ENCODE measurements at regions not wholly inside any gene's neighbourhood (a gene's known extent, or its start where the extent isn't known, plus 50 kb on each side); places are given as distances from the start of the nearest gene placed in this dataset.

GRCh38 chr5:86896916-86897315 lies 279.2 kb downstream of the COX7C start:
- DNase-seq = no peak
- no peak overlapping the region for H3K4me3 ChIP-seq (ENCODE audit: low read depth, low read length)

GRCh38 chr5:86909418-86910295 lies 291.9 kb downstream of the COX7C start:
- DNase-seq = no peak
- no peak for TF ChIP-seq CTCF (IDR thresholded peaks at IDR 0.05; ENCODE audit: low read depth, low read length)
- H3K4me1 ChIP-seq = no peaks in the 10 kb centered on the region

More at GRCh38 chr5:86896916-86897315, 279.2 kb downstream of the COX7C start:
- H3K36me3 ChIP-seq = no peaks in the 10 kb centered on the region
- H3K9me3 ChIP-seq = no peaks in the 10 kb centered on the region
- no peaks in the 10 kb centered on the region for H3K27me3 ChIP-seq
- no peaks in the 10 kb centered on the region for H3K4me1 ChIP-seq
- TF ChIP-seq CTCF (IDR thresholded peaks at IDR 0.05; ENCODE audit: low read depth, low read length) = no peak

GRCh38 chr5:86917117-86917579 lies 299.4 kb downstream of the COX7C start:
- TF ChIP-seq CTCF (IDR thresholded peaks at IDR 0.05; ENCODE audit: low read depth, low read length) = no peak
- no peak for DNase-seq
- Histone ChIP-seq H3K4me1 (no peaks in the 10 kb centered on the region), H3K4me3 (ENCODE audit: low read depth, low read length) (no peak overlapping the region), H3K27me3 (no peaks in the 10 kb centered on the region), H3K9me3 (no peaks in the 10 kb centered on the region), H3K36me3 (no peaks in the 10 kb centered on the region)

More at GRCh38 chr5:86909418-86910295, 291.9 kb downstream of the COX7C start:
- Histone ChIP-seq H3K27me3 (no peaks in the 10 kb centered on the region), H3K9me3 (no peaks in the 10 kb centered on the region), H3K36me3 (no peaks in the 10 kb centered on the region), H3K4me3 (ENCODE audit: low read depth, low read length) (no peak overlapping the region)

- Histone ChIP-seq H3K9me3 (no peaks in the 10 kb centered on the region), H3K4me1 (no peaks in the 10 kb centered on the region), H3K4me3 (ENCODE audit: low read depth, low read length) (no peak overlapping the region), H3K36me3 (no peaks in the 10 kb centered on the region), H3K27me3 (no peaks in the 10 kb centered on the region)
- DNase-seq = no peak
- TF ChIP-seq CTCF (IDR thresholded peaks at IDR 0.05; ENCODE audit: low read depth, low read length) = no peak
Measured at GRCh38 chr5:86918246-86918645, 300.5 kb downstream of the COX7C start.

- Histone ChIP-seq H3K36me3 (no peaks in the 10 kb centered on the region), H3K4me1 (no peaks in the 10 kb centered on the region), H3K9me3 (no peaks in the 10 kb centered on the region), H3K27me3 (no peaks in the 10 kb centered on the region), H3K4me3 (ENCODE audit: low read depth, low read length) (no peak overlapping the region)
- no peak for DNase-seq
- no peak for TF ChIP-seq CTCF (IDR thresholded peaks at IDR 0.05; ENCODE audit: low read depth, low read length)
Measured at GRCh38 chr5:86926033-86926432, 308.3 kb downstream of the COX7C start.

- H3K36me3 ChIP-seq = no peaks in the 10 kb centered on the region
- TF ChIP-seq CTCF (IDR thresholded peaks at IDR 0.05; ENCODE audit: low read depth, low read length) = no peak
- no peak for DNase-seq
Measured at GRCh38 chr5:86929123-86929766, 311.5 kb downstream of the COX7C start.

More at GRCh38 chr5:86929123-86929766, 311.5 kb downstream of the COX7C start:
- no peaks in the 10 kb centered on the region for H3K9me3 ChIP-seq
- H3K4me3 ChIP-seq (ENCODE audit: low read depth, low read length) = no peak overlapping the region
- no peaks in the 10 kb centered on the region for H3K4me1 ChIP-seq
- H3K27me3 ChIP-seq = no peaks in the 10 kb centered on the region
